Glutamatergic neuron (in vitro differentiated cells): ENCODE measurements at regions not wholly inside any gene's neighbourhood (a gene's known extent, or its start where the extent isn't known, plus 50 kb on each side); places are given as distances from the start of the nearest gene placed in this dataset.

Source experiments
- DNase-seq: peaks from one replicate; pipeline ENCODE4 v3.0.0; 2022
- H3K27ac Mint-ChIP-seq: one replicate; pipeline ENCODE4 v1.8.0; 2020; ENCODE audit warnings: mild to moderate bottlenecking, mixed read lengths, inconsistent platforms; ENCODE audit not compliant: unreplicated experiment
- H3K27me3 Mint-ChIP-seq: one replicate; pipeline ENCODE4 v1.8.0; 2020; ENCODE audit warnings: mild to moderate bottlenecking, moderate library complexity, mixed read lengths, inconsistent platforms; ENCODE audit not compliant: unreplicated experiment
- H3K36me3 Mint-ChIP-seq: one replicate; pipeline ENCODE4 v1.8.0; 2020; ENCODE audit warnings: mild to moderate bottlenecking, mixed read lengths, inconsistent platforms; ENCODE audit not compliant: unreplicated experiment
- H3K4me1 Mint-ChIP-seq: one replicate; pipeline ENCODE4 v1.8.0; 2020; ENCODE audit warnings: mild to moderate bottlenecking, low read depth, mixed read lengths, inconsistent platforms; ENCODE audit not compliant: unreplicated experiment
- H3K4me3 Mint-ChIP-seq: one replicate; pipeline ENCODE4 v1.8.0; 2020; ENCODE audit warnings: mild to moderate bottlenecking, mixed read lengths, inconsistent platforms; ENCODE audit not compliant: unreplicated experiment
- H3K9me3 Mint-ChIP-seq: one replicate; pipeline ENCODE4 v1.8.0; 2020; ENCODE audit warnings: mild to moderate bottlenecking, moderate library complexity, mixed read lengths, inconsistent platforms; ENCODE audit not compliant: unreplicated experiment
- CTCF ChIP-seq: fragments of 200-600 bp; sonication (generic); IDR thresholded peaks from one replicate; pipeline ENCODE4 v1.5.0; 2021; ENCODE audit not compliant: partially characterized antibody, unreplicated experiment

DNA sequence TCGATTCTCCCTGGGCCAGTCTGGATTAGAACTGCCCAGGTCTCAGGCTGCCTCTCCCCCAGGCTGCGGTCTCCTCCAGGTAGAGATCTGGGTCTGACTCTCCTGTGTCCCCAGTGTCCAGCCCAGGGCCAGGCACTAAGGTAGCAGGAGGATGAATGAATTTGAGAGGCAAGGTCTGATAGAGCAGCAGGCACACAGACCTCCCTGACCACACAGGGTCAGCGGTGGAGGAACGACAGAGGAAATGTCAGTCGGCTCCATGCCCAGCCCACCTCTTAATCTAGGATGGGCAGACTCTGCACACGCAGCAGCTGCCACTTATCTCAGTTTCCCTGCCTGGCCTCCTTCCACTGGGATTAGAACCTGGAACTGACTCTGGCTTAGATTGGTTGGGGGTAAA lies 272.7 kb upstream of the MVB12B start:
- Mint-ChIP-seq H3K9me3 (peaks cover 2% of the 10 kb centered on the region), H3K27ac (no peak overlapping the region), H3K27me3 (peaks cover 3% of the 10 kb centered on the region), H3K36me3 (no peaks in the 10 kb centered on the region), H3K4me1 (peaks cover 14% of the 10 kb centered on the region), H3K4me3 (no peak overlapping the region)
- no peak for TF ChIP-seq CTCF
- no peak for DNase-seq

DNA sequence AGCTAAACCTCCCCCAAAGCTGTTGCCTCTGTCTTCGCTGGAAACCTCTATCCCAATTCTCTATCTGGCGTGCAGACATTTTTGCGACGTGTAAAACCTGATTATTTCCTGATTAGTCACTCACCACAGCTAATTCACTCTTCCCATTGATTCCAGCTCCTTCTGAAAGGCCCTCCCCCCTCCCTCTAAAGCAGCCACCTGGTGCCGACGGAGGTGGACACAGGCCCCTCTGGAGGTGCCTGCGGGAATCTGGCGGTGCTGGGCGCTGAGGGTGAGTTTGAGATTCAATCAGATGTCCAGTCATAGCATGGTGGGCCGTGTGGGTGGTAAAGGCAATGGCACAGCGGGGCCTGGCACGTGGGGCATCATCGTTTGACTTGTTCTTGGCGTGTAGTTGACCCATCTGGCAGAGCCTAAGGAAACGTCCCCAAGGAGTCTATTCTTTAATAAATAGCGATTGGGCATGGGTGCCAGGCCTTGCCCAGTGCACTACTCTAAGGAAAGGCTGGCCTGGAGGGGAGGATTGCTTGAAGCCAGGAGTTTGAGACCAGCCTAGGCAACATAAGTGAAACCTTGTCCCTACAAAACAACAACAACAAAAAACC lies 271.1 kb upstream of the MVB12B start:
- TF ChIP-seq CTCF, result no peak
- Mint-ChIP-seq H3K4me3 (no peak overlapping the region), H3K27me3 (peaks cover 6% of the 10 kb centered on the region), H3K27ac (no peak overlapping the region), H3K4me1 (peaks cover 18% of the 10 kb centered on the region), H3K9me3 (peaks cover 2% of the 10 kb centered on the region), H3K36me3 (no peaks in the 10 kb centered on the region)
- no peak for DNase-seq

- no peak for TF ChIP-seq CTCF
- Mint-ChIP-seq H3K36me3 (no peaks in the 10 kb centered on the region), H3K9me3 (peaks cover 2% of the 10 kb centered on the region), H3K27me3 (peaks cover 6% of the 10 kb centered on the region), H3K27ac (no peak overlapping the region), H3K4me1 (peaks cover 18% of the 10 kb centered on the region), H3K4me3 (no peak overlapping the region)
- DNase-seq, result no peak
These were observed 270.2 kb upstream of the MVB12B start for GRCh38 chr9:126056312-126057021.

- H3K36me3 Mint-ChIP-seq, result no peaks in the 10 kb centered on the region
- DNase-seq, result no peak
- no peak overlapping the region for H3K27ac Mint-ChIP-seq
- no peak overlapping the region for H3K4me3 Mint-ChIP-seq
- H3K27me3 Mint-ChIP-seq, result peaks cover 6% of the 10 kb centered on the region
- peaks cover 2% of the 10 kb centered on the region for H3K9me3 Mint-ChIP-seq
- no peak for TF ChIP-seq CTCF
- peaks cover 18% of the 10 kb centered on the region for H3K4me1 Mint-ChIP-seq
These were observed 269.4 kb upstream of the MVB12B start for GRCh38 chr9:126057121-126057825.

DNA sequence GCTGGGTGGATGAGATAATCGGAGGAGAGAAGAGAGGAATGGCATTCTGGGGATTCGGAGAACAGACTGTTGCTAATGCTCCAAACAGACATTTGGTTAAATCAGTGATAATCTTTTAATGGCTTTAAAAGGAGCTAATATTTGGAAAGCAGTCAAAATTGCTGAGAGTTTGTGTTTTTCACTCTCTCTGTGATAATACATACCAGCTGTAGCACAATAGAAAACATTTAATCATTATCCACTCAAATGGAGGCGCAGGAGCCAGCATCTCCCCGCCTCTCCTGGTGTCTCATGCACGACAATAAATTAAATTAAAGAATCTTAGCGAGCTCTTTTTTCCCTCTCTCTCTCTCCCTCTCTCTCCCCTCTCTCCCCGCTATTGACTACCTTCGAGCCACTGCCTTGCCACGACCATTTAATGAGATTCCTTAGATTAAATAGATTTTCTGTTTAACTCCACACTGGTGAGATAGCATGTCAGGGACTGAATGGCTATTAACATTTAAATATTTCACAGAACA lies 268.6 kb upstream of the MVB12B start:
- peaks cover 5% of the 10 kb centered on the region for H3K27me3 Mint-ChIP-seq
- DNase-seq, result no peak
- H3K4me1 Mint-ChIP-seq, result peaks cover 17% of the 10 kb centered on the region
- H3K4me3 Mint-ChIP-seq, result no peak overlapping the region
- no peak for TF ChIP-seq CTCF
- H3K36me3 Mint-ChIP-seq, result no peaks in the 10 kb centered on the region
- no peak overlapping the region for H3K27ac Mint-ChIP-seq
- peaks cover 2% of the 10 kb centered on the region for H3K9me3 Mint-ChIP-seq
